HUES48 (cell line): ENCODE measurements at regions not wholly inside any gene's neighbourhood (a gene's known extent, or its start where the extent isn't known, plus 50 kb on each side); places are given as distances from the start of the nearest gene placed in this dataset.
"Not testable (repeated sequence)": the region's sequence is repeated elsewhere in the genome, so short reads cannot be mapped to it uniquely, and the experiment has no call there.

Source experiments
- H3K27ac ChIP-seq: one replicate; pipeline ENCODE4 v1.7.0; 2013; ENCODE audit warnings: low read depth, low read length, inconsistent platforms
- H3K27me3 ChIP-seq: 2 replicates; pipeline ENCODE4 v1.6.1; 2013; ENCODE audit warnings: mild to moderate bottlenecking, low read length; ENCODE audit not compliant: control insufficient read depth, insufficient read depth
- H3K36me3 ChIP-seq: 2 replicates; pipeline ENCODE4 v1.6.1; 2013; ENCODE audit warnings: low read length; ENCODE audit not compliant: control insufficient read depth, insufficient read depth
- H3K4me1 ChIP-seq: 2 replicates; pipeline ENCODE4 v1.6.1; 2013; ENCODE audit warnings: mild to moderate bottlenecking, low read length; ENCODE audit not compliant: control insufficient read depth, insufficient read depth
- H3K4me3 ChIP-seq: 2 replicates; pipeline ENCODE4 v1.5.1; 2013; ENCODE audit warnings: mild to moderate bottlenecking, low read depth, low read length
- H3K9ac ChIP-seq: 2 replicates; pipeline ENCODE4 v1.6.1; 2013; ENCODE audit warnings: mild to moderate bottlenecking, low read depth, low read length, moderate library complexity
- H3K9me3 ChIP-seq: 2 replicates; pipeline ENCODE4 v1.6.1; 2013; ENCODE audit warnings: low read length; ENCODE audit not compliant: control insufficient read depth, insufficient read depth

DNA sequence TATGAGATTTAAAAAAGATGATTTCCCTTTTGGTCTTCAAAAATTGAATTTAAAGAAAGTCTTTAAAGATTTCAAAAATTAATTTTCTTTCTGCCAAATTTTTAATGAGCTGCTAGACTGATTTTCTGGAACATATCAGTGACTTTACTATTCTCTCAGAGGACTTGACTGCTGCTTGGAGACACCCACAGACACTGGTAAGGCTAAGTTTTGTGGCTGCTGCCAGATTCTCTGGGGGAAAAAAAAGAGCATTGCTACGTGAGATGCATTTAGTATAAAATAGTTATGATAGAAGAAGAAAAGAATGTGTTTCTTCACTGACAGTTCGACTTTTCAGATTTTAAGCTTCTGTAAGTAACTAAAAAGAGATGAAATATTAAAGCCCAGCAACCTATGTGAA, 193.3 kb upstream of the GRIN3A start:
- H3K9me3 ChIP-seq = no peaks in the 10 kb centered on the region
- no peak overlapping the region for H3K9ac ChIP-seq
- no peaks in the 10 kb centered on the region for H3K36me3 ChIP-seq
- H3K27me3 ChIP-seq = no peaks in the 10 kb centered on the region
- H3K4me3 ChIP-seq = no peak overlapping the region
- H3K27ac ChIP-seq = no peak overlapping the region
- H3K4me1 ChIP-seq = no peaks in the 10 kb centered on the region

DNA sequence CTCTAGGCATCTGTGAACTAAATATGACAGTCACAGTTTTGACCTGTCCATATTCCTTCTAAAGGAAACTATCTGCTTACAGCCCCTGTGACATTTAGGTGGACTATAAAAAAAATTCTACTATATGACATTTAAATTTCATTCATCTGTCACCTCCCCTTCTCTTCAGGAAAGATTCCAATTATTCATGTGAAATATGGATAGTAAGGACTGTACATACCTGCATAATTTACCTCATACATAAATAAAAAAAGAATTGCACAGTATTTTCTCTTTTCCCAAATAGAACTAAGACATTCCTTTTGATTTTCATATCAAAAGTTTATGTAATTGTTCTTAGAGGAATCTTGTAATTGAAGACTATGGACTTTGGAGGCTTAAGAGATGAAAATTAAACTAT, 192.3 kb upstream of the GRIN3A start:
- Histone ChIP-seq H3K9ac (no peak overlapping the region), H3K27me3 (no peaks in the 10 kb centered on the region), H3K36me3 (no peaks in the 10 kb centered on the region), H3K4me1 (no peaks in the 10 kb centered on the region), H3K9me3 (no peaks in the 10 kb centered on the region), H3K4me3 (no peak overlapping the region), H3K27ac (no peak overlapping the region)

DNA sequence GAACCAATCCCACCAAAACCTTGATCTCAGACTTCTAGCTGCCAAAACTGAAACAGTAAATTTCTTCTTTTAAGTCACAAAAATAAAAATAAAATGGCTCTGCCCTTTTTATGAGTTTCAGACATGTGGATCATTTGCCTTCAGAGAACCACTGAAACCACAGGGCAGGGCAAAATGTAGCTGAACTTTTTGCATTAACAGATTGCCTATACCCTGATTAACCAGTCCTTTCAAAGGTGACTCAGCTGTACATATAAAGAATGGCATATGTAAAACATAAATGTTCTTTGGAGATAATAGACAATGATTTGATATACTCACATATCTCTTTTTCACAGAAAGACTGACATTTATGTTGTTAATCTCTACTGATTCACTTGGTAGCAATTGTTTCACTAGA, 187.1 kb upstream of the GRIN3A start:
- Histone ChIP-seq H3K9ac (no peak overlapping the region), H3K27me3 (no peaks in the 10 kb centered on the region), H3K4me3 (no peak overlapping the region), H3K9me3 (no peaks in the 10 kb centered on the region), H3K4me1 (no peaks in the 10 kb centered on the region), H3K36me3 (no peaks in the 10 kb centered on the region), H3K27ac (no peak overlapping the region)

DNA sequence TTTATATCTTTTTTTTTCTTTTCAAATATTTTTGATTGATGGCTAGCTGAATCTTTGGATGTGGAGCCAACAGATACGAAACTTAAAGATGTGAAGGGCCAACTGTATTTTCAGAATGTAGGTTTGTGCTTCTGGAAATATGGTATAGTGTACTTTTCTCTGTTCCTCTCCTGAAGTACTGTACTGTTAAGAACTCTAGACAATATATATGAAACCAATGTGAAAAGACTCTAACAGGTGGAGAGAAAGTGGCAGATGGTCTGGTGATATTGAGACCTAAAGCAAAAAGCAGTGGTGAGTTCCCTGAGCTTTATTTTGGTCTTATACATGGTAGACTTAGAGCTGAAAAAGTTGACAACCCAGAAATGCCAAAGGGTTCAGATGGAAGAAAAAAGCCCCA, 185.0 kb upstream of the GRIN3A start:
- no peak overlapping the region for H3K9ac ChIP-seq
- H3K27me3 ChIP-seq = no peaks in the 10 kb centered on the region
- H3K4me3 ChIP-seq = no peak overlapping the region
- H3K9me3 ChIP-seq = no peaks in the 10 kb centered on the region
- no peaks in the 10 kb centered on the region for H3K36me3 ChIP-seq
- H3K27ac ChIP-seq = no peak overlapping the region
- H3K4me1 ChIP-seq = no peaks in the 10 kb centered on the region

DNA sequence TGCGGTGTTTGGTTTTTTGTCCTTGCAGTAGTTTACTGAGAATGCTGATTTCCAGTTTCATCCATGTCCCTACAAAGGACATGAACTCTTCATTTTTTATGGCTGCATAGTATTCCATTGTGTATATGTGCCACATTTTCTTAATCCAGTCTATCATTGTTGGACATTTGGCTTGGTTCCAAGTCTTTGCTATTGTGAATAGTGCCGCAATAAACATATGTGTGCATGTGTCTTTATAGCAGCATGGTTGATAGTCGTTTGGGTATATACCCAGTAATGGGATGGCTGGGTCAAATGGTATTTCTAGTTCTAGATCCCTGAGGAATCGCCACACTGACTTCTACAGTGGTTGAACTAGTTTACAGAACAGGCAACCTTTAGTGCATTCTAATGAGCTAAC, 178.5 kb upstream of the GRIN3A start:
- not testable (repeated sequence) for H3K9me3 ChIP-seq, H3K36me3 ChIP-seq, H3K4me1 ChIP-seq

DNA sequence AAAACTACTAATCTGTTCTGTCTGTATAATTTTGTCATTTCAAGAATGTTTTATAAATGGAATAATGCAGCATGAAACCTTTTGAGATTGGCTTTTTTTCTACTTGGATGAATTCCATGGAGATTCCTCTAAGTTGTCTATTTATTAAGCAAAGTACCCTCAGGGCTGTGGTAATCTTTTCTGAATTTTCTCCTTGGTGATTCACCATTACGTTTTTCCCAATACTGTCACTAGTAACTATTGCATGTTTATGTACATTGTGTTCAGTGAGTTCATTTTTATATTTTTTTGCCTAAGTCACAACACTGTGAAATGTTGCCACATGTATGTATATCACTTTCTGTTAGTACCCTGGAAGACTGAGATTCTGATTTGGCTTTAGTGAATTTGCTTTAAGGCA, 177.0 kb upstream of the GRIN3A start:
- Histone ChIP-seq H3K27me3 (no peaks in the 10 kb centered on the region), H3K4me3 (no peak overlapping the region), H3K4me1 (no peaks in the 10 kb centered on the region), H3K27ac (no peak overlapping the region), H3K9ac (no peak overlapping the region), H3K36me3 (no peaks in the 10 kb centered on the region), H3K9me3 (no peaks in the 10 kb centered on the region)

More for the DNA sequence above, 178.5 kb upstream of the GRIN3A start:
- not testable (repeated sequence) for H3K27ac ChIP-seq, H3K9ac ChIP-seq, H3K27me3 ChIP-seq, H3K4me3 ChIP-seq

DNA sequence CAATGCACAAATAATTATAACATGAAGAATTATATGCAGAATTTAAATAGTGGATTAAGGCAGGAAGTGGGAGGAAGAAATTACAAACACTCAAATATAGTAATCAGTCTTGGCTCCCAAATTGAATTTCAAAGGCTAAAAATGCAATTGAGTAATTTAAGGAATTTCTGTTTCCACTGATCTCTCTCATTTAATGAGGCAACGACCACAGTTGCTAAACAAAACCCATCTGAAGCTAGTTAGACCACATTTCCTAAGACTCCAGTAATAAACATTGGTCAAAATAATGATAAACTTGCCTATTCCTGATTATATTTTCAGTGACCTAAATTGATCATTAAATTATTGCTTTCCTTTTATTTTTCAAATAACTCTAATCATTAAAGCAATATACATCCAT, 174.3 kb upstream of the GRIN3A start:
- Histone ChIP-seq H3K9me3 (no peaks in the 10 kb centered on the region), H3K4me1 (no peaks in the 10 kb centered on the region), H3K27me3 (no peaks in the 10 kb centered on the region), H3K4me3 (no peak overlapping the region), H3K36me3 (no peaks in the 10 kb centered on the region), H3K27ac (no peak overlapping the region), H3K9ac (no peak overlapping the region)

DNA sequence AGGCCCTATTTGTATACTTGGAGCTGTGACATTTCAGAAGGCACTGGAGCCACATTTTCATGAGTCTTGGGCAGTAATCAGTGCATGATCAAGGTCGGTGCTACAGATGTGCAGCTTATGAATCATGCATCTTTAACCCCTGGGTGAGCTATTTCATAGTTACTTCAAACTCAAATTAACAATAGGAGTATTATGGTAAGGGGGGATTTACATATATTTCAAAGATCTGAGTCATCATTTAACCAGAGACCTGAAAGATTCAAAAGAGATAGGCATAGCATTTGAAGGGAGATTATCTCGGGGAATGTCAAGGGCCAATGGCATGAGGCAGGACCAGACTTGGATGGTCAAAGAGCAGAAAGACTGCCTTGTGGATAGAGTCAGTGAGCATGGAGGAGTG, 169.0 kb upstream of the GRIN3A start:
- no peak overlapping the region for H3K27ac ChIP-seq
- H3K9me3 ChIP-seq = no peaks in the 10 kb centered on the region
- H3K36me3 ChIP-seq = no peaks in the 10 kb centered on the region
- no peak overlapping the region for H3K9ac ChIP-seq
- no peak overlapping the region for H3K4me3 ChIP-seq
- H3K4me1 ChIP-seq = no peaks in the 10 kb centered on the region
- no peaks in the 10 kb centered on the region for H3K27me3 ChIP-seq

DNA sequence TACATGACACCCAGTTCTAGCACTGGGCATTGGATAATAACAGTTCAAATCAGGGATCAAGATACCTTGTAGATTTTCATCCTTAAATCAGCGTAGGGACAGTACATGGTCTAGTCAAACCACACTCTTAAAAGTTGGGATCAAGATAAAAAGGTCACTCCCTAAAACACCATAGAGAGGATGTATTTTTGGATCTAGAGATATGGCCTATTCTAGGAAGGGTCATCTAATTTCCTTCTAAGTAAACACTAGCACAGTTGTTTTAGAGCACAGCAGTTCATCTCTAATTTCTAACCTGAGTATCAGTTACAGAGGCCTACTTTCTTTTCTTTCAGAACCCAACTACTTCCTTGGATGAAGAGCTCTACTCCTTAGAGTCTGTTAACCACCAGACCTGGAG, 166.4 kb upstream of the GRIN3A start:
- Histone ChIP-seq H3K9me3 (no peaks in the 10 kb centered on the region), H3K27me3 (no peaks in the 10 kb centered on the region), H3K4me1 (no peaks in the 10 kb centered on the region), H3K36me3 (no peaks in the 10 kb centered on the region), H3K27ac (no peak overlapping the region), H3K9ac (no peak overlapping the region), H3K4me3 (no peak overlapping the region)

DNA sequence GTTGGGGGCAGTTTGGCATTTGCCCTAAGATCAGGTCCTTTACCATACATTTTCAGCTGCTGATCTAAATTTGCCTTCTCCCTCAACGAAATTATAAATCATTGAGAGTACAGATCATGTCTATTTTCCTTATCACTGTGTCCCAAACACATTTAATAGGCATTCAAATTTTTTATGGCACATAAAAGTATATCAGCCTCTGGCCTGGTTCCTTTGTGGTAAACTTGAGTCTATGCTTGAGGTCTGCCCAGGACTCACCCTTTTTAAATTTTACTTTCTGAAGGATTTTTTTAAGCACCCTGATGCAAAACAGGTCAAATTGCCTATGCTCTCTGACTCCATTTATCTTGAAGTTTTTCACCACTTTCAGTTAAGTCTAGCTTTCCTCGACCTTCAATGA, 163.6 kb upstream of the GRIN3A start:
- Histone ChIP-seq H3K27me3 (no peaks in the 10 kb centered on the region), H3K27ac (no peak overlapping the region), H3K9ac (no peak overlapping the region), H3K4me3 (no peak overlapping the region), H3K36me3 (no peaks in the 10 kb centered on the region), H3K4me1 (no peaks in the 10 kb centered on the region), H3K9me3 (no peaks in the 10 kb centered on the region)

DNA sequence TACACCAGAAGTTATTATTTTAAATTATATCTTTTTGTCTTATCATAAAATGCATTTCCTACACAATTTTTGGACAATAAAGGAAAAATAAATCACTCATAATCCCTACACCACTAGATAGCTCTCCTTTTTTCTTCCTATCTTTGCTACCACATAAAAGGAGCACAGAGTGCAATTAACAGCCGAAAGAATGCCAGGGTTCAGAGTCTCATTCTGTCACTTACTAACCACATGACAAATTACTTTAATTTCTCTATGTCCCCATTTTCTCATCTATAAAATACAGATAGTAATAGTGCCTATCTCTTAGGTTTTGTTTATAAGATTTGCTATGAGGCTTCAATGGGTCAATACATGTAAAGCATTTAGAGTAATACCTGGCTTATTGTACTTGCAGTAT, 158.7 kb upstream of the GRIN3A start:
- H3K9me3 ChIP-seq = no peaks in the 10 kb centered on the region
- H3K9ac ChIP-seq = no peak overlapping the region
- no peak overlapping the region for H3K27ac ChIP-seq
- no peaks in the 10 kb centered on the region for H3K36me3 ChIP-seq
- H3K4me1 ChIP-seq = no peaks in the 10 kb centered on the region
- no peak overlapping the region for H3K4me3 ChIP-seq
- no peaks in the 10 kb centered on the region for H3K27me3 ChIP-seq
